Jurkat, Clone E6-1 (cell line): ENCODE measurements at regions not wholly inside any gene's neighbourhood (a gene's known extent, or its start where the extent isn't known, plus 50 kb on each side); places are given as distances from the start of the nearest gene placed in this dataset.
"Not testable (repeated sequence)": the region's sequence is repeated elsewhere in the genome, so short reads cannot be mapped to it uniquely, and the experiment has no call there.

Experiments used
- DNase-seq: peaks from one replicate; pipeline ENCODE4 v3.0.0-alpha.2; 2011; ENCODE audit warnings: low read depth, low spot score
- H3K4me3 ChIP-seq: 2 replicates; pipeline ENCODE4 v1.5.1; 2011; ENCODE audit warnings: mild to moderate bottlenecking, low read length, control low read depth, moderate library complexity

GRCh38 chr13:103487841-103488240, 421.6 kb upstream of the SLC10A2 start:
- DNase-seq, result no peak
- H3K4me3 ChIP-seq, result no peak overlapping the region

- no peak for DNase-seq
- no peak overlapping the region for H3K4me3 ChIP-seq
These were observed 406.9 kb upstream of the SLC10A2 start for GRCh38 chr13:103473081-103473480.

- no peak overlapping the region for H3K4me3 ChIP-seq
- no peak for DNase-seq
These were observed 405.7 kb upstream of the SLC10A2 start for GRCh38 chr13:103471896-103472295.

- no peak overlapping the region for H3K4me3 ChIP-seq
- DNase-seq, result no peak
These were observed 403.6 kb upstream of the SLC10A2 start for GRCh38 chr13:103469771-103470170.

GRCh38 chr13:103466761-103467160, 400.5 kb upstream of the SLC10A2 start:
- no peak for DNase-seq
- H3K4me3 ChIP-seq, result no peak overlapping the region

GRCh38 chr13:103460246-103460645, 394.0 kb upstream of the SLC10A2 start:
- not testable (repeated sequence) for DNase-seq, H3K4me3 ChIP-seq

GRCh38 chr13:103457050-103457449, 390.8 kb upstream of the SLC10A2 start:
- H3K4me3 ChIP-seq, DNase-seq: not testable (repeated sequence)

GRCh38 chr13:103451656-103452055, 385.4 kb upstream of the SLC10A2 start:
- no peak for DNase-seq
- no peak overlapping the region for H3K4me3 ChIP-seq

GRCh38 chr13:103443604-103444003, 377.4 kb upstream of the SLC10A2 start:
- H3K4me3 ChIP-seq, result no peak overlapping the region
- no peak for DNase-seq

GRCh38 chr13:103437651-103438050, 371.4 kb upstream of the SLC10A2 start:
- DNase-seq, result no peak
- no peak overlapping the region for H3K4me3 ChIP-seq

- DNase-seq, result no peak
- no peak overlapping the region for H3K4me3 ChIP-seq
These were observed 369.9 kb upstream of the SLC10A2 start for GRCh38 chr13:103436057-103436654.

- H3K4me3 ChIP-seq, result no peak overlapping the region
- no peak for DNase-seq
These were observed 365.6 kb upstream of the SLC10A2 start for GRCh38 chr13:103431856-103432255.

GRCh38 chr13:103430368-103430767, 364.2 kb upstream of the SLC10A2 start:
- DNase-seq, result no peak

GRCh38 chr13:103410002-103410401, 343.8 kb upstream of the SLC10A2 start:
- no peak overlapping the region for H3K4me3 ChIP-seq
- no peak for DNase-seq

More at GRCh38 chr13:103430368-103430767, 364.2 kb upstream of the SLC10A2 start:
- no peak overlapping the region for H3K4me3 ChIP-seq

- no peak overlapping the region for H3K4me3 ChIP-seq
- DNase-seq, result no peak
These were observed 340.8 kb upstream of the SLC10A2 start for GRCh38 chr13:103406967-103407366.

GRCh38 chr13:103405297-103405696, 339.1 kb upstream of the SLC10A2 start:
- no peak overlapping the region for H3K4me3 ChIP-seq
- no peak for DNase-seq

- H3K4me3 ChIP-seq, result no peak overlapping the region
- DNase-seq, result no peak
These were observed 337.6 kb upstream of the SLC10A2 start for GRCh38 chr13:103403814-103404213.

GRCh38 chr13:103403148-103403740, 337.0 kb upstream of the SLC10A2 start:
- DNase-seq, result no peak
- no peak overlapping the region for H3K4me3 ChIP-seq

GRCh38 chr13:103395139-103395538, 328.9 kb upstream of the SLC10A2 start:
- no peak for DNase-seq
- H3K4me3 ChIP-seq, result no peak overlapping the region

GRCh38 chr13:103394618-103395017, 328.4 kb upstream of the SLC10A2 start:
- no peak for DNase-seq
- H3K4me3 ChIP-seq, result no peak overlapping the region

GRCh38 chr13:103391936-103392335, 325.7 kb upstream of the SLC10A2 start:
- H3K4me3 ChIP-seq, result no peak overlapping the region
- DNase-seq, result no peak
